GM23248 (cell line): ENCODE measurements at regions not wholly inside any gene's neighbourhood (a gene's known extent, or its start where the extent isn't known, plus 50 kb on each side); places are given as distances from the start of the nearest gene placed in this dataset.

ENCODE experiments used
- DNase-seq: peaks from one replicate; pipeline ENCODE4 v3.0.0-alpha.2; 2015
- H2AFZ ChIP-seq: fragments of 200-600 bp; sonication (generic); 2 replicates; pipeline ENCODE4 v1.6.1; 2016; ENCODE audit warnings: antibody characterized with exemption
- H3F3A ChIP-seq: fragments of 200-600 bp; sonication (generic); 2 replicates; pipeline ENCODE4 v1.6.1; 2016; ENCODE audit warnings: mild to moderate bottlenecking, antibody characterized with exemption, mixed run types; ENCODE audit not compliant: insufficient read depth
- H3K27ac ChIP-seq: fragments of 200-600 bp; sonication (generic); 2 replicates; pipeline ENCODE4 v1.5.1; 2016; ENCODE audit warnings: mild to moderate bottlenecking
- H3K27me3 ChIP-seq: fragments of 200-600 bp; sonication (generic); replicated peaks from 2 replicates; pipeline ENCODE4 v1.6.1; 2016; ENCODE audit warnings: mild to moderate bottlenecking; ENCODE audit not compliant: insufficient read depth
- H3K36me3 ChIP-seq: fragments of 200-600 bp; sonication (generic); 2 replicates; pipeline ENCODE4 v1.6.1; 2016; ENCODE audit warnings: low read depth, mild to moderate bottlenecking
- H3K4me1 ChIP-seq: fragments of 200-600 bp; sonication (generic); 2 replicates; pipeline ENCODE4 v1.6.1; 2016; ENCODE audit warnings: mild to moderate bottlenecking; ENCODE audit not compliant: insufficient read depth
- H3K4me2 ChIP-seq: fragments of 200-600 bp; sonication (generic); one replicate; pipeline ENCODE4 v1.6.1; 2016; ENCODE audit warnings: mild to moderate bottlenecking; ENCODE audit not compliant: unreplicated experiment
- H3K4me3 ChIP-seq: fragments of 200-600 bp; sonication (generic); 2 replicates; pipeline ENCODE4 v1.5.1; 2016; ENCODE audit warnings: mild to moderate bottlenecking
- H3K79me2 ChIP-seq: fragments of 200-600 bp; sonication (generic); 2 replicates; pipeline ENCODE4 v1.6.1; 2016; ENCODE audit warnings: mild to moderate bottlenecking; ENCODE audit not compliant: insufficient read depth
- H3K9ac ChIP-seq: fragments of 200-600 bp; sonication (generic); 2 replicates; pipeline ENCODE4 v1.6.1; 2016; ENCODE audit warnings: mild to moderate bottlenecking
- H3K9me2 ChIP-seq: fragments of 200-600 bp; sonication (generic); 2 replicates; pipeline ENCODE4 v1.6.1; 2016; ENCODE audit warnings: mixed run types, mild to moderate bottlenecking, moderate library complexity; ENCODE audit not compliant: insufficient read depth
- H3K9me3 ChIP-seq: fragments of 200-600 bp; sonication (generic); one replicate; pipeline ENCODE4 v1.6.1; 2017; ENCODE audit warnings: low read depth
- H4K20me1 ChIP-seq: fragments of 200-600 bp; sonication (generic); 2 replicates; pipeline ENCODE4 v1.6.0; 2016; ENCODE audit not compliant: insufficient read depth
- EZH2 ChIP-seq: fragments of 200-600 bp; sonication (generic); IDR thresholded peaks from 2 replicates; pipeline ENCODE4 v1.6.1; 2018; ENCODE audit warnings: antibody characterized with exemption, mild to moderate bottlenecking; ENCODE audit not compliant: insufficient read depth, poor library complexity, severe bottlenecking
- EZH2phosphoT487 ChIP-seq: fragments of 200-600 bp; sonication (generic); IDR thresholded peaks from 2 replicates; pipeline ENCODE4 v1.6.1; 2018; ENCODE audit warnings: antibody characterized with exemption, moderate library complexity, mild to moderate bottlenecking, low read depth; ENCODE audit not compliant: insufficient read depth
- WGBS, 2 experiments: methylation state at CpG; one replicate each; pipeline ENCODE4 v1.1.6; 2015 to 2017; ENCODE audit warnings: low lambda C conversion rate in 2 of 2, low coverage in 1 of 2; ENCODE audit errors: missing lambda C conversion rate in 2 of 2; 5-methylcytosine and 5-hydroxymethylcytosine counted together
- in situ Hi-C: fragments of 300-500 bp; cut with MboI; formaldehyde crosslinking; loops from 2 replicates; pipeline ENCODE4 v1.15.0; 2020

DNA sequence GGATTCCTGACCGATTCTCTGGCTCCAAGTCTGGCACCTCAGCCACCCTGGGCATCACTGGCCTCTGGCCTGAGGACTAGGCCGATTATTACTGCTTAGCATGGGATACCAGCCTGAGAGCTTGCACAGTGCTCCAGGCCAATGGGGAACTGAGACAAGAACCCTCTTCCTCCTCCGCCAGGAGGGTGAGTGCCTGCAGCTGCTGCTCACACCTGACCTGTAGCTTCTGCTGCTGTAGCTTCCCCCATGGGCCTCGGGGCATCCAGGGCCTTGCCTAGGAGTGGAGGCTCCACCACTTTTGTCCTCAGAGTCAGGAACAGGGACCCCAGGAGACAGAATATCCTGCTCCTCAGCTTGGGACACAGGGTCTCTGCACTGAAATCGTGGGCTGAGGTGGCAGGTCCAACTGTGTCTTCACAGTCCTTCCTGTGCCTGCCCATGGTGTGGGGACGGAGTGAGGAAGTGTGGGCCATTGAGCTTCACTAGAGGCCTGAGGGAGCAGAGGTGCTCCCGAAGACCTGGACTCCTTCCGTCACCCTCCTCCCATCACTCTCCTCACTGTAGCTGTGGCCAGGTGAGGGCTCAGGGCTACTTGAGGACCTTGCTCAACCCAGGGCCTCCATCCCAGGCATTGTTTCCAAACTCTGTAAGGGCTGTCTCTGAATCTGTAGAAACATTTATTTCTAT, 103.8 kb downstream of the ZNF280B start:
- TF ChIP-seq EZH2phosphoT487 (no peak), EZH2 (no peak)
- Histone ChIP-seq H3K27ac (no peak overlapping the region), H3K9me3 (no peaks in the 10 kb centered on the region), H3K27me3 (peaks cover 37% of the 10 kb centered on the region), H3K9me2 (no peaks in the 10 kb centered on the region), H3F3A (no peaks in the 10 kb centered on the region), H2AFZ (no peak overlapping the region), H3K9ac (no peak overlapping the region), H3K4me1 (no peaks in the 10 kb centered on the region), H3K36me3 (no peaks in the 10 kb centered on the region), H3K4me3 (no peak overlapping the region), H3K4me2 (no peak overlapping the region), H3K79me2 (no peaks in the 10 kb centered on the region), H4K20me1 (no peaks in the 10 kb centered on the region)
- DNase-seq: no peak
- 36 to 48% methylated on average over 8 of the region's 8 CpGs for WGBS, 2 experiments
- in situ Hi-C loops: no loop called here

DNA sequence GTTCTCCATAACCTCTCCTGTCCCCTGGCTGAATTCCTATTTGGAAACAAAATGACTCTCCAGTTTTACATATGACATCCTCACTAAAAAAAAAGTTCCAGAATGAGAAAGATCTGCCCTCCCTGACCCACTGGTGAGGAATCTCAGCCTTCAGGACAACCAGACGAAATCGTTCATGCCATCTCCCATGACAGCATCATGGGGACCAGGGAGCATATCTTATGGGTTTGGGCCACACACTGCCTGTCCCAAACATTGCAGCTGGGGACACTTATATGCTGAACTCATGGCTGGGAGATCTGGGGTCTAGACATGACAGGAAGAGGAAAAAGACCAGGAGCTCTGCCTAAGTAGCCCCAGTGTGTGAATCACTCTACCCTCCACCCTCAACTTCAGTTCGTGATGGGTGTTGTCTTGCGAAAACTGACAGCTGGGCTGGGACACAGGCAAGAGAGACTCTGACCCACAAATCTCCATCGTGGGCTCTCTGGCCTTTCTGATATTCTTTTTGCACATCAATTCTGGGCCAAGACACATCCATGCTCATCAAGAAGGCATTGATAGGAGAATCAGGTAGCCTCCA, 102.0 kb downstream of the ZNF280B start:
- WGBS, 2 experiments: 35 to 39% methylated on average over 5 of the region's 5 CpGs
- H2AFZ ChIP-seq: no peak overlapping the region
- peaks cover 23% of the 10 kb centered on the region for H3K27me3 ChIP-seq
- H3K79me2 ChIP-seq: no peaks in the 10 kb centered on the region
- no peak overlapping the region for H3K27ac ChIP-seq
- no peaks in the 10 kb centered on the region for H3K36me3 ChIP-seq
- no peaks in the 10 kb centered on the region for H3K9me2 ChIP-seq
- H3F3A ChIP-seq: no peaks in the 10 kb centered on the region
- H3K4me2 ChIP-seq: no peak overlapping the region
- H4K20me1 ChIP-seq: no peaks in the 10 kb centered on the region
- H3K9ac ChIP-seq: no peak overlapping the region
- in situ Hi-C loops: no loop called here
- H3K4me3 ChIP-seq: no peak overlapping the region
- TF ChIP-seq EZH2 (no peak), EZH2phosphoT487 (no peak)
- no peaks in the 10 kb centered on the region for H3K9me3 ChIP-seq
- no peaks in the 10 kb centered on the region for H3K4me1 ChIP-seq
- DNase-seq: no peak

DNA sequence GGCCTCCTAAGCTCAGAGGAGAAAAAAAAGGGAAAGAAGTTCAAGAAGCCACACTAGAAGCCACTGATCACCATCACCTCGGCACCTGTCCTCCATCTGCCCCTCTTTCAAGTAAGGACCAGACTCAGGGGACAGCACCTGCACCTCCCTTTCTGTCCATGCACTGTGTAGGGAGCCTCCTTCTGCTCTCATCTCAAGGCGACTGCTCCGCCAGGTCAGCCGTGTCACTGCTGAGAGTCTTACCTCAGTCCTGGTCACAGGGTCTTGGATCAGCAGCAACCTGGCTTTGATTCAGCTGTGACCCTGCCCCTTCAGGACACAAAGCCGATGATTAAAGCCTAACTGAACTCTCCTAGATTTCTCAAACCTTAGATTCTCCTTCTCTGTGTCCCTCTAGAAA, 101.5 kb downstream of the ZNF280B start:
- H3K27me3 ChIP-seq: peaks cover 21% of the 10 kb centered on the region
- no peak overlapping the region for H3K27ac ChIP-seq
- 22 to 36% methylated on average over 5 of the region's 5 CpGs for WGBS, 2 experiments

DNA sequence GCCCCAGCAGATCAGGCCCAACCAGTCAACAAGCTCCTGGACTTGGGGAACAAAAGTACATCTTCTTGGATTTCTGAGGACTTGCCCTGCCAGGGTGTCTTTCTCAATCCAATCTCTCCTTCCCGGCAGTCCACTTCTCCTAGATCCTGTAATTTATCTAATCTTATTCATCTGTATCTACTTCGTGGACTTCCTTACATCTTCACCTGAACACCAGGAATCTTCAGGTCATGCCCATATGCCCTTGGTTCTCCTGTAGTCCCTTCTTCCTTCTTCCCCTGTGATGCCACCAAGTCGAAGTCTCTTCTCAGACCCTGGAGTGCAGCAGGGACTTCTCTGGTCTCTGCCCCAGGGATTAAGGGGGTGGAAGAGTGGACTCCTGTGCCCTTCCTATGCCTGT, 100.3 kb downstream of the ZNF280B start:
- H3K9me2 ChIP-seq: no peaks in the 10 kb centered on the region
- peaks cover 33% of the 10 kb centered on the region for H3K27me3 ChIP-seq
- WGBS, 2 experiments: 27 to 28% methylated on average over 3 of the region's 3 CpGs
- H3K4me2 ChIP-seq: no peak overlapping the region
- no peaks in the 10 kb centered on the region for H3F3A ChIP-seq
- in situ Hi-C loops: no loop called here
- H4K20me1 ChIP-seq: no peaks in the 10 kb centered on the region
- no peak for TF ChIP-seq EZH2
- TF ChIP-seq EZH2phosphoT487: no peak
- H3K27ac ChIP-seq: no peak overlapping the region
- no peaks in the 10 kb centered on the region for H3K36me3 ChIP-seq
- H3K4me3 ChIP-seq: no peak overlapping the region
- H3K9me3 ChIP-seq: no peaks in the 10 kb centered on the region
- DNase-seq: no peak
- no peak overlapping the region for H2AFZ ChIP-seq
- no peaks in the 10 kb centered on the region for H3K4me1 ChIP-seq
- no peak overlapping the region for H3K9ac ChIP-seq
- H3K79me2 ChIP-seq: no peaks in the 10 kb centered on the region

More for the DNA sequence above, 101.5 kb downstream of the ZNF280B start:
- H3K9me3 ChIP-seq: no peaks in the 10 kb centered on the region
- no peaks in the 10 kb centered on the region for H3K79me2 ChIP-seq
- no peaks in the 10 kb centered on the region for H3K4me1 ChIP-seq
- no peaks in the 10 kb centered on the region for H3F3A ChIP-seq
- no peaks in the 10 kb centered on the region for H3K36me3 ChIP-seq
- in situ Hi-C loops: no loop called here
- H2AFZ ChIP-seq: no peak overlapping the region
- no peak overlapping the region for H3K4me2 ChIP-seq
- DNase-seq: no peak
- TF ChIP-seq EZH2: no peak
- no peak for TF ChIP-seq EZH2phosphoT487
- no peak overlapping the region for H3K9ac ChIP-seq
- H3K9me2 ChIP-seq: no peaks in the 10 kb centered on the region
- no peak overlapping the region for H3K4me3 ChIP-seq
- no peaks in the 10 kb centered on the region for H4K20me1 ChIP-seq
